ENCODE measurements at regions not wholly inside any gene's neighbourhood (a gene's known extent, or its start where the extent isn't known, plus 50 kb on each side); places are given as distances from the start of the nearest gene placed in this dataset.

DNA sequence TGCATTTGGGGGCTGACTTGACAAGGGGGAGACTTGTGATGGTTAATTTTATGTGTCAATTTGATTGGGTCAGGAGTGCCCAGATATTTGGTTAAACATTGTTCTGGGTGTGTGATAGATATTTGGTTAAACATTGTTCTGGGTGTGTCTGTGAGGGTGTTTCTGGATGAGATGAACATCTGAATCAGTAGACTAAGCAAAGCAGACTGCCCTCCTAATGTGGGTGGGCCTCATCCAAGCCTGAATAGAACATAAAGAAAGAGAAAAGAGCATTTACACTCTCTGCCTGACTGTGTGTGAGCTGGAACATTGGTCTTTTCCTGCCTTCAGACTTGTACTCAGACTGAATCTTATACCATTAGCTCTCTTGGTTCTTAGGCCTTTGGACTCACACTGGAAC, 113.5 kb downstream of the ODF2L start:
- no peak for DNase-seq
- TF ChIP-seq CTCF (IDR thresholded peaks at IDR 0.05; ENCODE audit: low read depth, low read length, missing control alignments), result no peak
- in situ Hi-C loops (cut with HindIII; ENCODE audit: low pct_ligation_motif_present, low sequenced_read_pairs), result no loop called here
- Histone ChIP-seq H3K4me3 (ENCODE audit: low read depth, low read length) (no peak overlapping the region), H3K27me3 (replicated peaks) (no peaks in the 10 kb centered on the region), H3K27ac (no peak overlapping the region), H3K36me3 (replicated peaks) (no peaks in the 10 kb centered on the region)

GRCh38 chr1:86277936-86278335, 118.2 kb downstream of the ODF2L start:
- Histone ChIP-seq H3K4me3 (ENCODE audit: low read depth, low read length) (no peak overlapping the region), H3K36me3 (replicated peaks) (no peaks in the 10 kb centered on the region), H3K27me3 (replicated peaks) (no peaks in the 10 kb centered on the region), H3K27ac (no peak overlapping the region)
- DNase-seq, result no peak
- in situ Hi-C loops (cut with HindIII; ENCODE audit: low pct_ligation_motif_present, low sequenced_read_pairs), result no loop called here
- no peak for TF ChIP-seq CTCF (IDR thresholded peaks at IDR 0.05; ENCODE audit: low read depth, low read length, missing control alignments)

GRCh38 chr1:86273066-86273465, 116.5 kb upstream of the COL24A1 start:
- Histone ChIP-seq H3K4me3 (ENCODE audit: low read depth, low read length) (no peak overlapping the region), H3K27ac (no peak overlapping the region)
- in situ Hi-C loops (cut with HindIII; ENCODE audit: low pct_ligation_motif_present, low sequenced_read_pairs), result no loop called here

GRCh38 chr1:86272083-86272482, 115.5 kb upstream of the COL24A1 start:
- Histone ChIP-seq H3K27me3 (replicated peaks) (no peaks in the 10 kb centered on the region), H3K27ac (no peak overlapping the region), H3K4me3 (ENCODE audit: low read depth, low read length) (no peak overlapping the region), H3K36me3 (replicated peaks) (no peaks in the 10 kb centered on the region)
- DNase-seq, result no peak
- TF ChIP-seq CTCF (IDR thresholded peaks at IDR 0.05; ENCODE audit: low read depth, low read length, missing control alignments), result no peak
- in situ Hi-C loops (cut with HindIII; ENCODE audit: low pct_ligation_motif_present, low sequenced_read_pairs), result no loop called here

More at GRCh38 chr1:86273066-86273465, 116.5 kb upstream of the COL24A1 start:
- no peaks in the 10 kb centered on the region for H3K27me3 ChIP-seq (replicated peaks)
- no peak for DNase-seq
- no peak for TF ChIP-seq CTCF (IDR thresholded peaks at IDR 0.05; ENCODE audit: low read depth, low read length, missing control alignments)
- no peaks in the 10 kb centered on the region for H3K36me3 ChIP-seq (replicated peaks)

DNA sequence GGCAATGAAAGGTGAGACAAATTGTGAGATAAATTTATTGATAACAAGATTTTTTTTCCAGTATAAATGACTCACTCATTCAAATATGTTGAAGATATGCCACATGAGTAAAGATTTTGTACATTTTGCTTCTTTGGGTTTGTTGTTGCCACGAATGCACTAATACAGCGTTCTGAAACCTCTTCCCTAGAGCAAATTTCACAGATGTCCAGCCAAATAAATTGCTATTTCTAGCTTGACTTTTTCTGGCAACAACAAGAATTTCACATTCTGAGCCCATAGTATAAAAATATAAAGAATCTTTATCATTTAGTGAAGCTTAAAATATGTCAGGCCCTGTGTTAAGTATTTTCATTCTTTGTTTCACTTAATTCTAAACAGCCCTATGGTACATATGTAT, 114.5 kb upstream of the COL24A1 start:
- Histone ChIP-seq H3K27ac (no peak overlapping the region), H3K27me3 (replicated peaks) (no peaks in the 10 kb centered on the region), H3K36me3 (replicated peaks) (no peaks in the 10 kb centered on the region), H3K4me3 (ENCODE audit: low read depth, low read length) (no peak overlapping the region)
- DNase-seq, result no peak
- no peak for TF ChIP-seq CTCF (IDR thresholded peaks at IDR 0.05; ENCODE audit: low read depth, low read length, missing control alignments)
- in situ Hi-C loops (cut with HindIII; ENCODE audit: low pct_ligation_motif_present, low sequenced_read_pairs), result no loop called here

DNA sequence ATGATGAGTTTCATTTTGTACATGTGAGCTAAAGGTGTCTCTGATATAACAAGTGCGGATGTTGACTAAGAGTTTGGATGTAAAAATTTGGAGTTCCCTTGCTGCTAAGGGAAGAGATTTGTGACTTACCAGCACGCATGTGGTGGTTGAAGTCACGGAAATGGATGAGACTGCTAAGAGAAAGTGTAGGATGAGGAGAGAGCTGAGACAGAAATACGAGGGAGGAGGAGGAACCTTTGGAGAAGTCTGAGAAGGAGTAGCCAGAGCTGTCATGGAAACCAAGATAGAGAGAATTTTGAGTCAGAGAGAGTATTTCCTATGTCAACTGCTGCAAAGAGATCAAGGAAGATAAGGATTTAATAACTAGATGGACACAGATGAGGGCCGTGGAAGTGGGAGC, 106.5 kb upstream of the COL24A1 start:
- TF ChIP-seq CTCF (IDR thresholded peaks at IDR 0.05; ENCODE audit: low read depth, low read length, missing control alignments), result no peak
- Histone ChIP-seq H3K27me3 (replicated peaks) (no peaks in the 10 kb centered on the region), H3K4me3 (ENCODE audit: low read depth, low read length) (no peak overlapping the region), H3K36me3 (replicated peaks) (no peaks in the 10 kb centered on the region), H3K27ac (no peak overlapping the region)
- DNase-seq, result no peak
- in situ Hi-C loops (cut with HindIII; ENCODE audit: low pct_ligation_motif_present, low sequenced_read_pairs), result no loop called here

Measured in brain microvascular endothelial cell (primary cell).